VCaP (cell line): ENCODE measurements at regions not wholly inside any gene's neighbourhood (a gene's known extent, or its start where the extent isn't known, plus 50 kb on each side); places are given as distances from the start of the nearest gene placed in this dataset.

Source experiments
- H3K27ac ChIP-seq: fragments of 450-650 bp; 2 replicates; pipeline ENCODE4 v1.5.1; 2017
- CTCF ChIP-seq: fragments of 450-650 bp; conservative IDR thresholded peaks from 2 replicates; pipeline ENCODE4 v1.5.1; 2017; ENCODE audit warnings: mild to moderate bottlenecking, moderate library complexity

DNA sequence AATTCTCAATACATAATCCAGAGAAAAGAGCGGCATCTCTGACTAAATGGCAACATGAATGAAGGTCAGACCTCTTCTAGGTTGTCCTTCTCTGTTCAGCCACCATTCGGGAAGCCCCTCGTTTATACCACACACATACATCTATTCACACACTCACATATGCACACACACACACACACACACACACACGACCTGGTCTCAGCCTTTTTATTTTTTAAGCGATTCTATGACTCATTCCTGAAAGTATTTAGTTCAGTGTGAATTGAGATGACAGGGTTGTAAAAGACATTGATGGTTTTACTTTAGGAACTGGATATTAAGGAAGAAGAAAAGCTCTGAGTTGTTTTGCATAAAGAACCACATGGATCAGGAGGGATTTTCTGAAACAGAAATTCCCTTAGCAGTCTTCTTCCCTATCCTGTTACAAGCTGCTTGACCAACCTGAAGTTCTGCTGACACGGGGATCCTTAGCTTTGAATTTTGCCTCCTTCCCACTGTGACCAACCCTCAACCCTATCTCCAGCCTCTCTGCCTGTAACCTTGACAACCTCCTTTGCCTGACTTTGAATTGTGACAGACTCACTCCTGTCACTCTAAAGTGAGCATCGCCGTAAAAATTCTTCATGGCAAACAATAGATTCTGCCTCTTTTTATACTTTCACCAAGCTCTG, 383.1 kb upstream of the ESRRG start:
- TF ChIP-seq CTCF = no peak
- peak overlapping the region; percentile 51 for H3K27ac ChIP-seq

GRCh38 chr1:217105437-217105836, 382.2 kb upstream of the ESRRG start:
- H3K27ac ChIP-seq = peak overlapping the region; percentile 51
- no peak for TF ChIP-seq CTCF

GRCh38 chr1:217097819-217098218, 374.6 kb upstream of the ESRRG start:
- no peak overlapping the region for H3K27ac ChIP-seq
- TF ChIP-seq CTCF = no peak

GRCh38 chr1:217096200-217096599, 373.0 kb upstream of the ESRRG start:
- TF ChIP-seq CTCF = no peak
- H3K27ac ChIP-seq = no peak overlapping the region

DNA sequence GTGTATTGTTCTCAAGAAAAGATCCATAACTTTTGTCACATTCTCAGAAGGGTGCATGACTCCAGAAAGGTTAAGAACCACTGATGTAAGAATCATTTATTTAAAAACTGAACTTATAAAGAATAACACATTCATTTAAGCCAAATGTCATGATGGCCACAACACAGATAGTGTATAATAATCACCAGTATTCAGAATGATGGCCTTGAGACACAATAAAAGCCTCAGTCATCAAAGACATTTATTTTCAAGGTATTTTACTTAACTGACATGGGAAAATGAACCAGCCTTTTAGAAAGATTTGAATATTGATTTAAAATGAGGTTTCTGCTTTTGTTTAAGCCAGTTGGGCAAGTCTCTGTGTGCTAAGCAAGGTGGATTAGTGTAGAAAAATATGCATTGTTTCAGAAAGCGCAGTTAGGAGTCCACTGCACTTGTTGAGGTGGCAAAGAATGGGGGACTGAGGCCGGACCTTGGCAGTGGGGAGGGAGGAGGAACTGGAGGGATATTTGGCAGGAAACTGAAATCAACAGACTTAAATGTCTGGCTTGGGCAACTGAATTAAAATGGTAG, 371.9 kb upstream of the ESRRG start:
- H3K27ac ChIP-seq = no peak overlapping the region
- TF ChIP-seq CTCF = no peak

- TF ChIP-seq CTCF = no peak
- no peak overlapping the region for H3K27ac ChIP-seq
Measured at GRCh38 chr1:217091561-217091960, 368.3 kb upstream of the ESRRG start.

DNA sequence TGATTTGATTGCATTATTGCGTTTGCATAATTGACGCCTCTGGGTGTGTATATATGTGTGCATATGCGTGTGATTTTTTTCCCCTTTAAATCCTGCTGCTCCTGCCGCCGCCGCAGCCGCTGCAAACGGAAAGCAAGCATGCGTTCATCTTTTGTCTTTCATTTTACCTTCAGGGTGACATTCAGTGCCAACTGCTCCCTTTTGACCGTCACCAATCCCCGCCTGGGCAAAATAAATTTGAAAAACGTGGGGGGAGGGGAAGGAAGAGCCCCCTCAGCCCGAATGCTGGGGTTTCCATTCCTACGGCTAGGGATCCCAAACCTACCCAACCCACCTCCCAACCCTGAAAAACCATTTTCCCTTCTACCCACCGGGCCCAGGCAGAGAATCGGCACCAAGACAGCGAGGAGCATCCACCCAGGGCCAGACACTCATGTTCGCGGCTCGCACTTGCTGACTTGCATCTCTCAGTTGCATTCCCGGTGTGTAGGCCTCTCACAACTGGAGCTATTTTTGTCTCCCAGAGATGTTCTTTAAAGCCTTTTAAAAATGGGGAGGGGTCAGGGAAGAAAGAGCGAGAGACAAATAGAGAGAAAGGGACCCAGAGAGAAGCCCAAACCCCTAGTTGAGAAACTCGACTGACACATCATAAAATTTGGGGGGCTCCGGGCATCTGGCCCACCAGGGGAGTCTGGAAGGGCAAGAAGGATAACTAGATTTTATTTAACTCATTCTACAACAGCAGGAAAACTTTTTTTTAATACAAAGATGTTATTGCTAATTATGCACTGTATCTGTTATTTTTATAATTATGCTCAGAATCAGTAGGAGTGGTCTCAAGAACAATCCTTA, 367.1 kb upstream of the ESRRG start:
- TF ChIP-seq CTCF = no peak
- peak overlapping the region; percentile 89 for H3K27ac ChIP-seq
